CD14-positive monocyte (primary cell): ENCODE measurements at regions not wholly inside any gene's neighbourhood (a gene's known extent, or its start where the extent isn't known, plus 50 kb on each side); places are given as distances from the start of the nearest gene placed in this dataset.

Source experiments
- DNase-seq, 3 donors: peaks; one replicate each; pipeline ENCODE4 v3.0.0-alpha.2; 2011 to 2022
- H2AFZ ChIP-seq: 2 replicates; pipeline ENCODE4 v1.6.0; 2012; ENCODE audit warnings: mild to moderate bottlenecking, low read depth, low read length, inconsistent platforms; ENCODE audit not compliant: insufficient read depth, poor library complexity, severe bottlenecking
- H3K27ac ChIP-seq, 2 donors: 1 replicate in 1 of 2; 2 replicates in 1 of 2; pipeline ENCODE4 v1.5.1; 2012 to 2013; ENCODE audit warnings: low read length in 2 of 2, control low read depth in 1 of 2, inconsistent platforms in 1 of 2, low read depth in 1 of 2, mild to moderate bottlenecking in 1 of 2
- H3K27me3 ChIP-seq, 2 donors: one replicate each; pipeline versions ENCODE4 v1.6.0 to v1.6.1; 2011 to 2013; ENCODE audit warnings: low read length in 2 of 2; ENCODE audit not compliant: control insufficient read depth in 2 of 2, insufficient read depth in 2 of 2
- H3K36me3 ChIP-seq, 2 donors: replicated peaks in 1 of 2; 1 replicate in 1 of 2; 2 replicates in 1 of 2; pipeline versions ENCODE4 v1.5.1 to v1.6.1; 2012 to 2013; ENCODE audit warnings: low read length in 2 of 2, control low read depth in 1 of 2, inconsistent platforms in 1 of 2, mild to moderate bottlenecking in 1 of 2; ENCODE audit not compliant: insufficient read depth in 2 of 2, control insufficient read depth in 1 of 2
- H3K4me1 ChIP-seq, 2 donors: 1 replicate in 1 of 2; 2 replicates in 1 of 2; pipeline versions ENCODE4 v1.5.1 to v1.6.1; 2012 to 2013; ENCODE audit warnings: low read length in 2 of 2, control low read depth in 1 of 2, inconsistent platforms in 1 of 2, mild to moderate bottlenecking in 1 of 2, moderate library complexity in 1 of 2; ENCODE audit not compliant: insufficient read depth in 2 of 2, control insufficient read depth in 1 of 2
- H3K4me2 ChIP-seq: replicated peaks from 2 replicates; pipeline ENCODE3; 2012; ENCODE audit warnings: low read length, moderate library complexity, mild to moderate bottlenecking; ENCODE audit not compliant: poor library complexity, severe bottlenecking; ENCODE audit errors: extremely low read depth
- H3K4me3 ChIP-seq, 3 experiments: fragments of 200-600 bp in 1 of 3; sonication (generic) in 1 of 3; replicated peaks in 1 of 3; 1 replicate in 2 of 3; 2 replicates in 1 of 3; pipeline ENCODE4 v1.5.1; 2011 to 2013; ENCODE audit warnings: low read length in 3 of 3, mild to moderate bottlenecking in 3 of 3, control low read depth in 2 of 3, low read depth in 2 of 3, inconsistent platforms in 1 of 3, moderate library complexity in 1 of 3
- H3K79me2 ChIP-seq: 2 replicates; pipeline ENCODE4 v1.6.0; 2012; ENCODE audit warnings: mild to moderate bottlenecking, control low read depth, inconsistent platforms, low read length, moderate library complexity; ENCODE audit not compliant: insufficient read depth
- H3K9ac ChIP-seq: 2 replicates; pipeline ENCODE4 v1.6.0; 2017; ENCODE audit warnings: low read length, mild to moderate bottlenecking; ENCODE audit not compliant: insufficient read depth, poor library complexity, severe bottlenecking
- H3K9me3 ChIP-seq, 2 donors: replicated peaks in 1 of 2; 1 replicate in 1 of 2; 2 replicates in 1 of 2; pipeline versions ENCODE4 v1.5.1 to v1.6.1; 2012 to 2013; ENCODE audit warnings: low read length in 2 of 2, control low read depth in 1 of 2; ENCODE audit not compliant: control insufficient read depth in 1 of 2, insufficient read depth in 1 of 2
- H4K20me1 ChIP-seq: 2 replicates; pipeline ENCODE4 v1.6.0; 2012; ENCODE audit warnings: mild to moderate bottlenecking, low read length, control low read depth, moderate library complexity; ENCODE audit not compliant: insufficient read depth
- H3K27ac Mint-ChIP-seq, 7 donors: one replicate each; pipeline ENCODE4 v1.8.0; 2020; ENCODE audit warnings: mild to moderate bottlenecking in 7 of 7, mixed read lengths in 7 of 7, moderate library complexity in 6 of 7, inconsistent platforms in 2 of 7
- H3K27me3 Mint-ChIP-seq, 3 donors: one replicate each; pipeline ENCODE4 v1.8.0; 2021 to 2022; ENCODE audit warnings: low read depth in 3 of 3, mild to moderate bottlenecking in 3 of 3, mixed read lengths in 3 of 3, moderate library complexity in 3 of 3, inconsistent platforms in 1 of 3
- H3K36me3 Mint-ChIP-seq, 2 donors: one replicate each; pipeline ENCODE4 v1.8.0; 2020; ENCODE audit warnings: mixed read lengths in 2 of 2, inconsistent platforms in 1 of 2, mild to moderate bottlenecking in 1 of 2
- H3K4me1 Mint-ChIP-seq: one replicate; pipeline ENCODE4 v1.8.0; 2020; ENCODE audit warnings: mild to moderate bottlenecking, mixed read lengths
- H3K4me3 Mint-ChIP-seq, 2 donors: one replicate each; pipeline ENCODE4 v1.8.0; 2020; ENCODE audit warnings: mild to moderate bottlenecking in 2 of 2, mixed read lengths in 2 of 2, moderate library complexity in 1 of 2
- H3K9me3 Mint-ChIP-seq, 7 donors: one replicate each; pipeline ENCODE4 v1.8.0; 2020 to 2022; ENCODE audit warnings: mixed read lengths in 7 of 7, mild to moderate bottlenecking in 6 of 7, moderate library complexity in 6 of 7, inconsistent platforms in 2 of 7
- CTCF ChIP-seq: fragments of 200-600 bp; IDR thresholded peaks from one replicate; pipeline ENCODE4 v1.8.0; 2022; ENCODE audit warnings: antibody characterized with exemption, mild to moderate bottlenecking
- WGBS: methylation state at CpG from one replicate; pipeline ENCODE4 v1.1.5; 2013; ENCODE audit warnings: missing lambda C conversion rate; ENCODE audit not compliant: insufficient coverage; 5-methylcytosine and 5-hydroxymethylcytosine counted together
- intact Hi-C, 2 donors: fragments of 100-400 bp; cut with micrococcal nuclease; formaldehyde crosslinking; loops; one replicate each; pipeline versions ENCODE4 v1.15.0 to v1.15.1; 2023

GRCh38 chr1:222880587-222880986 is 65.7 kb downstream of the DISP1 start:
- no peaks in the 10 kb centered on the region for H3K79me2 ChIP-seq
- no peak overlapping the region for H3K9ac ChIP-seq
- no peak overlapping the region for H3K27ac ChIP-seq
- 23% methylated on average over 2 of the region's 2 CpGs for WGBS
- H3K27me3 ChIP-seq, result no peaks in the 10 kb centered on the region
- H3K36me3 Mint-ChIP-seq, result peaks cover 0 to 2% of the 10 kb centered on the region in 2 donors
- H3K4me1 ChIP-seq, result no peaks in the 10 kb centered on the region
- no peaks in the 10 kb centered on the region for H3K36me3 ChIP-seq
- no peak overlapping the region for H3K4me3 Mint-ChIP-seq
- TF ChIP-seq CTCF, result no peak
- peaks cover 0 to 4% (median 2%) of the 10 kb centered on the region in 7 donors for H3K9me3 Mint-ChIP-seq
- H3K4me3 ChIP-seq, result no peak overlapping the region
- no peaks in the 10 kb centered on the region for H4K20me1 ChIP-seq
- H3K27me3 Mint-ChIP-seq, result peaks cover 0 to 4% (median 0%) of the 10 kb centered on the region in 3 donors
- intact Hi-C loops, result no loop called here
- H3K9me3 ChIP-seq, result no peaks in the 10 kb centered on the region
- no peak overlapping the region for H3K27ac Mint-ChIP-seq
- DNase-seq, result no peak
- H2AFZ ChIP-seq, result no peak overlapping the region
- no peaks in the 10 kb centered on the region for H3K4me1 Mint-ChIP-seq
- no peak overlapping the region for H3K4me2 ChIP-seq

GRCh38 chr1:222886194-222886854 is 71.5 kb downstream of the DISP1 start:
- no peak overlapping the region for H3K9ac ChIP-seq
- H3K4me3 Mint-ChIP-seq, result no peak overlapping the region
- no peaks in the 10 kb centered on the region for H3K27me3 ChIP-seq
- peaks cover 0 to 1% (median 0%) of the 10 kb centered on the region in 7 donors for H3K9me3 Mint-ChIP-seq
- no peaks in the 10 kb centered on the region for H3K4me1 Mint-ChIP-seq
- no peaks in the 10 kb centered on the region for H3K4me1 ChIP-seq
- no peaks in the 10 kb centered on the region for H3K36me3 ChIP-seq
- no peaks in the 10 kb centered on the region for H4K20me1 ChIP-seq
- H3K79me2 ChIP-seq, result no peaks in the 10 kb centered on the region
- H2AFZ ChIP-seq, result no peak overlapping the region
- H3K27me3 Mint-ChIP-seq, result peaks cover 0 to 2% (median 0%) of the 10 kb centered on the region in 3 donors
- WGBS, result 100% methylated on average over 1 of the region's 4 CpGs
- H3K36me3 Mint-ChIP-seq, result peaks cover 0 to 1% of the 10 kb centered on the region in 2 donors
- H3K27ac Mint-ChIP-seq, result no peak overlapping the region
- H3K9me3 ChIP-seq, result no peaks in the 10 kb centered on the region
- no peak for DNase-seq
- no peak overlapping the region for H3K4me2 ChIP-seq
- no peak for TF ChIP-seq CTCF
- H3K27ac ChIP-seq, result no peak overlapping the region
- intact Hi-C loops, result no loop called here
- no peak overlapping the region for H3K4me3 ChIP-seq
